ENCODE measurements at regions not wholly inside any gene's neighbourhood (a gene's known extent, or its start where the extent isn't known, plus 50 kb on each side); places are given as distances from the start of the nearest gene placed in this dataset.
"Not testable (repeated sequence)": the region's sequence is repeated elsewhere in the genome, so short reads cannot be mapped to it uniquely, and the experiment has no call there.

GRCh38 chr1:82139751-82140468 is 339.2 kb downstream of the ADGRL2 start:
- no peak for DNase-seq (ENCODE audit: insufficient read length, low spot score)
- no peak for FAIRE-seq
- no peak for TF ChIP-seq POLR2A (IDR thresholded peaks at IDR 0.05; ENCODE audit: low read depth, low read length)

GRCh38 chr1:82136351-82136750 is 335.6 kb downstream of the ADGRL2 start:
- not testable (repeated sequence) for DNase-seq (ENCODE audit: insufficient read length, low spot score); FAIRE-seq

GRCh38 chr1:82125866-82126265 is 325.1 kb downstream of the ADGRL2 start:
- TF ChIP-seq POLR2A (IDR thresholded peaks at IDR 0.05; ENCODE audit: low read depth, low read length) = no peak
- FAIRE-seq (no peak), DNase-seq (ENCODE audit: insufficient read length, low spot score) (no peak)

GRCh38 chr1:82125119-82125518 is 324.4 kb downstream of the ADGRL2 start:
- no peak for TF ChIP-seq POLR2A (IDR thresholded peaks at IDR 0.05; ENCODE audit: low read depth, low read length)
- no peak for DNase-seq (ENCODE audit: insufficient read length, low spot score)
- FAIRE-seq = no peak

- no peak for DNase-seq (ENCODE audit: insufficient read length, low spot score)
- no peak for TF ChIP-seq POLR2A (IDR thresholded peaks at IDR 0.05; ENCODE audit: low read depth, low read length)
- no peak for FAIRE-seq
These were observed 320.7 kb downstream of the ADGRL2 start for GRCh38 chr1:82121421-82121820.

- no peak for DNase-seq (ENCODE audit: insufficient read length, low spot score)
- FAIRE-seq = no peak
- no peak for TF ChIP-seq POLR2A (IDR thresholded peaks at IDR 0.05; ENCODE audit: low read depth, low read length)
These were observed 315.4 kb downstream of the ADGRL2 start for GRCh38 chr1:82116105-82116504.

- no peak for TF ChIP-seq POLR2A (IDR thresholded peaks at IDR 0.05; ENCODE audit: low read depth, low read length)
- DNase-seq (ENCODE audit: insufficient read length, low spot score) (no peak), FAIRE-seq (no peak)
These were observed 314.2 kb downstream of the ADGRL2 start for GRCh38 chr1:82114887-82115286.

- FAIRE-seq = no peak
- no peak for TF ChIP-seq POLR2A (IDR thresholded peaks at IDR 0.05; ENCODE audit: low read depth, low read length)
- DNase-seq (ENCODE audit: insufficient read length, low spot score) = no peak
These were observed 309.9 kb downstream of the ADGRL2 start for GRCh38 chr1:82110366-82111254.

- TF ChIP-seq POLR2A (IDR thresholded peaks at IDR 0.05; ENCODE audit: low read depth, low read length) = no peak
- DNase-seq (ENCODE audit: insufficient read length, low spot score) (no peak), FAIRE-seq (no peak)
These were observed 308.1 kb downstream of the ADGRL2 start for GRCh38 chr1:82108843-82109242.

- no peak for TF ChIP-seq POLR2A (IDR thresholded peaks at IDR 0.05; ENCODE audit: low read depth, low read length)
- DNase-seq (ENCODE audit: insufficient read length, low spot score) = no peak
- no peak for FAIRE-seq
These were observed 305.9 kb downstream of the ADGRL2 start for GRCh38 chr1:82106672-82107071.

- peak; percentile 82 for FAIRE-seq
These were observed 298.4 kb downstream of the ADGRL2 start for GRCh38 chr1:82099170-82099569.

GRCh38 chr1:82094136-82094535 is 293.4 kb downstream of the ADGRL2 start:
- no peak for FAIRE-seq

More at GRCh38 chr1:82099170-82099569, 298.4 kb downstream of the ADGRL2 start:
- DNase-seq (ENCODE audit: insufficient read length, low spot score) = no peak
- no peak for TF ChIP-seq POLR2A (IDR thresholded peaks at IDR 0.05; ENCODE audit: low read depth, low read length)

GRCh38 chr1:82091729-82092128 is 291.0 kb downstream of the ADGRL2 start:
- no peak for FAIRE-seq
- DNase-seq (ENCODE audit: insufficient read length, low spot score) = no peak
- TF ChIP-seq POLR2A (IDR thresholded peaks at IDR 0.05; ENCODE audit: low read depth, low read length) = no peak

More at GRCh38 chr1:82094136-82094535, 293.4 kb downstream of the ADGRL2 start:
- DNase-seq (ENCODE audit: insufficient read length, low spot score) = no peak
- no peak for TF ChIP-seq POLR2A (IDR thresholded peaks at IDR 0.05; ENCODE audit: low read depth, low read length)

- FAIRE-seq (no peak), DNase-seq (ENCODE audit: insufficient read length, low spot score) (no peak)
- TF ChIP-seq POLR2A (IDR thresholded peaks at IDR 0.05; ENCODE audit: low read depth, low read length) = no peak
These were observed 290.5 kb downstream of the ADGRL2 start for GRCh38 chr1:82091265-82091664.

GRCh38 chr1:82090104-82090503 is 289.4 kb downstream of the ADGRL2 start:
- DNase-seq (ENCODE audit: insufficient read length, low spot score) (no peak), FAIRE-seq (no peak)
- TF ChIP-seq POLR2A (IDR thresholded peaks at IDR 0.05; ENCODE audit: low read depth, low read length) = no peak

All from H54 (cell line).